ENCODE measurements at regions not wholly inside any gene's neighbourhood (a gene's known extent, or its start where the extent isn't known, plus 50 kb on each side); places are given as distances from the start of the nearest gene placed in this dataset.

DNA sequence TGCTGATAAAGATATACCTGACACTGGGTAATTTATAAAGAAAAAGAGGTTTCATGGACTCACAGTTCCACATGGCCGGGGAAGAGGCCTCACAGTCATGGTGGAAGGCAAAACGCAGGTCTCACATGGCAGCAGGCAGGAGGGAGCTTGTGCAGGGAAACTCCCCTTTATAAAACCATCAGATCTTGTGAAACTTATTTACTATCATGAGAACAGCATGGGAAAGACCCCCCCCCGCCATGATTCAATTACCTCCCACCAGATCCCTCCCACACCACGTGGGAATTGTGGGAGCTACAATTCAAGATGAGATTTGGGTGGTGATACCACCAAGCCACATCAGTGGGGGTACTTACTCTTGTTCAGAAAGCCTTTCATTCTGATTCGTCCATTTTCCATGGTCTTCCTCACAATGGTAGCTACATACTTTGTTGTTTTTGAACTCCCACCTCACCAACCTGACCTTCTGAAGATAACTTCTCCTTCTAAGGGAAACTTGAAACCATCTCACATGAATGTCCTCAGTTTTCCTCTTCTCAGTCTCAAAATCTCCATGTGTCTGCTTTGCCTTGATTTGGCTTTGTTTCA, 275.6 kb upstream of the PROK2 start:
- DNase-seq = no peak

DNA sequence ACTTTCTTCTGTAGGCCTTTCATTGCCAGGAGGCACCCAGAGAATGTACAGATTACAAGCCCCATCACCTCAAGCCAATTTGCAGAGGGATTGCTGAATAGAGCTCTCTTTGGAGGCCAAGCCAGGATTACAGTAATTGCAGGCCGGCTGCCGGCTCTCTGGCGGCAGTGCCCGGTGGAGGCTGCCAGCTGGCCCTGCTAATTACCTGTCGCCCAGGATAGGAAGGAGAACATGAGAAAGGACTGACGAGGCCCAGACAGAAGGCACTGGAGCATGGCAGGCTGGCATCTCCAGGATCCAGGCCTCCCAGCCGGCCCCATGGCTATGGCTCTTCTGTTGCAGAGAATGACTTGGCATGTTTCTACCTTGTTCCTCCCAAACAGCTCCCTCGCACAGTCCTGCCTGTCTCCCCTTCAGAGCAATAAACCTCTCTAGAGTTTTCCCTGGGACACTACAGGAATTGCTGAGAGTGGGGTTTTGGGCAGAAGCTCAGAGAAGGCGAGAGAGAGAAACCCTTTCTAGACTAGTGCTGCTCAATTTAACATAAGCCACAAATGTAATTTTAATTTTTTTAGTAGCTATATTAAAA, 273.6 kb upstream of the PROK2 start:
- DNase-seq = no peak

DNA sequence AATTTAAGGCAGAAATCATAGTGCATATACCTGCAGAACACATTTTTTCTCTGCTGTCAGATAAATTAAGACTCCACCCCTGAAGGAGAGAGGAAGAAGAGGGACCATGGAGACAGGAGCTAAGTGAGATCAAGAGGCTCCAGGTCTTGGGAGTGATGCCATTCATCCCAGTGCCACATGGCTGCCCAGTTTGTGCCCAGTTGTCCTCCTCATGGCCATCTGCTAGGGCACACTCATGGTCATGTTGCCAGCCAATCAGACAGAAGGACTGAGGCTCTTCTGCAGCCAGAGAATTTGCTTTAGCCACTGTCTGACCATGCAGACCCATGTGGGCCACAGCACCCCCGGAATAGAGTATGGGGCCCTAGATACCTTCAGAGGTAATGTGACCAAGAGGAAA, 270.5 kb upstream of the PROK2 start:
- DNase-seq = no peak

DNA sequence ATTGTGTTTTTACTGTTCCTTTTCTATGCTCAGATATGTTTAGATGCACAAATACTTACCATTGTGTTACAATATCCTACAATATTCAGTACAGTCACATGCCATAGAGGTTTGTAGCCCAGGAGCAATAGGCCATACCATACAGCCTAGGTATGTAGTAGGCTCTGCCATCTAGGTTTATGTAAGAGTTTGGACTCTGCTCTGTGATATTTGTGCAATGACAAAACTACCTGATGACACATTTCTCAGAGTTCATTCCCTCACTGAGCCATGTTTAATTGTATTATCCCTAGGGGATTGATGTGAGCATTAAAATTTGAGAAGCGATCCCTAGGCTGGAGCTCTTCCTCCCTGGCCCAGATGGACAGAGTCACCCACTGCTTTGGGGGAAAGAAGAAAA, 270.0 kb upstream of the PROK2 start:
- DNase-seq = no peak

DNA sequence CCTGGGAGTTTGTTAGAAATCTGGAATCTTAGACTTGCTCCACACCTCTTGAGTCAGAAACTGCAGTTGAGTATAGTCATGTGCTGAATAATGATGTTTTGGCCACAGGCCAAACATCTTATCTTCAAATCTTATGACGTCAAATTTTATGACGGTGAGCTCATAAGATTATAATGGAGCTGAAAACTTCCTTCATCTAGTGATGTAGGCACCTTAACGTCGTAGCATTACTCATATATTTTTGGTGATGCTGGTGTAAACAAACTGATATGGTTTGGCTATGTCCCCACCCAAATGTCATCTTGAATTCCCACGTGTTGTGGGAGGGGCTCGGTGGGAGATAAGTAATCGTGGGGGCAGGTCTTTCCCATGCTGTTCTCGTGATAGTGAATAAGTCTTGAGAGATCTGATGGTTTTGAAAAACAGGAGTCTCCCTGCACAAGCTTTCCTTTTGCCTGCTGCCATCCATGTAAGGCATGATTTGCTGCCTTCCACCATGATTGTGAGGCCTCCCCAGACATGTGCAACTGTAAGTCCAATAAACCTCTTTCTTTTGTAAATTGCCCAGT, 268.0 kb upstream of the PROK2 start:
- no peak for DNase-seq

DNA sequence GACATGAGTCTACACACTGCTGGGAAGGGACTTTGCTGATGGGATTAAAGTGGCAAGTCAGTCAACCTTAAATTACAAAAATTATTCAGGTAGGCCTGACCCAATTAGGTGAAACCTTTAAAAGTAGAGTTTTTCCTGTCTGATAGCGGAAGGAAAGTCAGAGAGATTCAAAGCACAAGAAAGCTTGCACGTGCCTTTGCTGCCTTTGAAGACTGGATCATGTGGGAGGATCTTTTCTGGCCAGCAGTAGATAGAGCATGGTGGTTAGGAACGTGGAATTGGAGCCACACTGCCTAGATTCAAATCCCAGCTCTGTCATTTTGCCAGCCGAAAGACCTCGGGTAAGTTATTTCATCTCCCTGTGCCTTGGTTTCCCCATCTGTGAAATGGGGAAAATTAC, 265.8 kb upstream of the PROK2 start:
- no peak for DNase-seq

DNA sequence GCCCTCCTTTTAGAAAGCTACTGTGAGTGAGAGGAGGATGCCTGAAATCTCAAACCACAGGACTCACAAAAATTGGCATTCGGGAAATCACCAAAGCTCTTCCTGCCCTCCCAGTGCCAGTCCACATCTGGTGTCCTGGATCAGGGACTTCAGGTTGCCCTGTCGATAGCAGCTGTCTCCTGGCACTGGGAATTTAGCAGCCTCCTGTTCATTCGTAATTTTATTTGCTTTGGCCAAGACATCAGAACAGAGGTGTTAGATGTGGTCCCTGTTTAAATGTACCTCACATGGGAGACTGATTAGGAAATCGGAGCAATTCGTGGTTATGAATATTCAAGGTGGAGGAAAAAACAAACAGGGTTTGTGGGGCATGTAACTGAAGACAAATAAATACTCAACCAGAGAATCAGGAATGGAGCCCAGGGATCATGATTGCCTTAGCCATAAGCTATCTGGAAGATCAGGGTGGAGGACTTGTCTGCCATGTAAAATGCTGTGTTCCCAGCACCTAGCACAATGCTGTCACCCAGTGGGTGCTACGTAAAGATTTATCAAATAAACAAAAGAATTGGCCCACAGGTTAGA, 265.2 kb upstream of the PROK2 start:
- DNase-seq = no peak

DNA sequence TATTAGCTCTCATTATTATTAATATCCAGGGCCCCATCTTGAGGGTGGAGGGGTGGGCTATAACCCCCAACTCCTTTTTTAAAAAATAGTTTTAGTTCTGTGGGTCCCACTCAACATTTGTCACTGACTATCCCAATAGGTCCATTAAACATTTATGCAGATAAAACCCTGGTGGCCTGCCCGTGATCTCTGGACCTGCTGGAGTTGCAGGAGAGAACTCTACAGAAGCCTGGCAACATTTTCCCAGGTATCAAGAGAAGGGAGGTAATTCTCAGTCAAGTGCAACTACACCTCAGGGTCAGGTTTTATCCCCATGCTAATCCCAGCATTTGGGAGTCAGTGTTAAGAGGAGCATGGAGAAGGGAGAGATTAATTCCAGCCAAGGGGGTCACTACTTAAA, 264.4 kb upstream of the PROK2 start:
- no peak for DNase-seq

DNA sequence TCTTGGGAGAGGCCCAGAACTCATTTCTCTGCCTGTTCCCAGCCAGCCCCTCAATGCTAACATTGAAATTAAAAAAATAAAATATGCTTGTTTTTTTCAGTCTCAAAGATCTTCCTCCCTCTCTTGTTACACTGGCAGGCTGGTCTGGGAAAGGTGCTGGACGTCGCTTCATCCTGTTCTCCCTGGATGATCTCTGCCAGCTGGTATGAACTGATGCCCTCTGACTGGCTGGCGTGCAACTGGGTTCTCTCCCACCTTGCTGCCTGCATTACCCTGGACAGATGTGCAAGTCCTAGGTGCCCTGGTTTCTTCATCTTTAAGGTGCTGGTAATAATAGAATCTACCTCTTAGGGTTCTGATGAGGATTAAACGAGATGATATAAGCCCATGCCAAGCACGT, 263.9 kb upstream of the PROK2 start:
- no peak for DNase-seq

DNA sequence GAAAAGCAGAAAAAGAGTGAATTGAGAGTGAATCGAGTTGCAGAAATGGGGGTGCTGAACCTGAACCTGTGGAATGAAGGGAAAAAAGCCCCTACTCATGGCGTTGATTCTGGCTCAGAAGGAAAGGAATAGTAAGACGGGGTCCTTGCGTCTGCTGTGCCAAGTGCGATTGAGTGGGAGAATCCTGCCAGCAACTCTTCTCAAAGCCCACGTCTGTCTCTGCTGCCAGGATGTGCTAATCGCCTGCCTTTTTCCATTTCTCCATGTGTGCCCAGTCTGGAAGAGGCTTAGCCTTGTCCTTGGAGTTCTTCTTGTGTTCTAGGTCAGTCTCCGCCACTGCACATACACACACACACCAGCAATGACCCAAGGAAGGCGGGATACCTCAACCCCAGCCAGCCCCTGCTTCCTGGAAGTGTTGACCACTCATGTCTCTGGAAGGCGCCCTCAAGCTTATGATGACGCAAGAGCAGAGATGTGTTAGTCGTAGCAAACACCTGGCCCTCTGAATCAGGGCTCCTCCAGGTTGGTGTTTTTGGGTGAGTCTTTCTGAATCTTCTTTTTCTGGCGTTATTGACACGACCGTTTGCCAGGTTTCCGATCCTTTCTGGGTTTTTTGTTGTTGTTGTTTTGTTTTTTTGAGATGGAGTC, 262.4 kb upstream of the PROK2 start:
- DNase-seq = no peak

DNA sequence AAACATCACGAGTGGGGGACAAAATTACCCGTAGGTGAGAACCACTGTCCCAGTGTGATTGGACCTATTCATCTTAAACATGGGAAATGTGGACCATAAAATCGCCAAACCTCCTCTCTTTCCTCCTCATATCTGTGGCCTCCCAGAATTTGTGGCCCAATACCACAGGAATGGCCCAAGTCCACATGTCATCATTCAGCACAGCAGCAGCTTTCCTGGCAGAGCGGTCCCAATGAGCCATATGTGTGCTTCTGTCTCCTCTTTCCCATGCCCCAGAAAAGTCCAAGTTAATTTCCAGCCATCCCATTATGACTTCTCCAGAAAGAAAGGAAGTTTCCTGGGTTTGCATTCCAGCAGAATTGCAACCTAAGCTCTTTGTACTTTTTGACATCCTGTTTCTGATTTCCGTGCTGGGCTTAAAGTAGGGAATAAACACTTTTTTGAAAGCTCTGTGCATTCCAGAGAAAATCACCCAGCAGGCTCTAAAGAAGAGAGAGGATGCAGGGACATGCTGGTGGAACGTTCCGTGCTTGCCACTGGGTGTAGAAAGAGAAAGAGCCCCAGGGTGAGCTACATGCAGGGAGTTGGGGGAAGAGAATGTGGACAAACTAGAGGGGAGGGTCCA, 259.4 kb upstream of the PROK2 start:
- DNase-seq = no peak

DNA sequence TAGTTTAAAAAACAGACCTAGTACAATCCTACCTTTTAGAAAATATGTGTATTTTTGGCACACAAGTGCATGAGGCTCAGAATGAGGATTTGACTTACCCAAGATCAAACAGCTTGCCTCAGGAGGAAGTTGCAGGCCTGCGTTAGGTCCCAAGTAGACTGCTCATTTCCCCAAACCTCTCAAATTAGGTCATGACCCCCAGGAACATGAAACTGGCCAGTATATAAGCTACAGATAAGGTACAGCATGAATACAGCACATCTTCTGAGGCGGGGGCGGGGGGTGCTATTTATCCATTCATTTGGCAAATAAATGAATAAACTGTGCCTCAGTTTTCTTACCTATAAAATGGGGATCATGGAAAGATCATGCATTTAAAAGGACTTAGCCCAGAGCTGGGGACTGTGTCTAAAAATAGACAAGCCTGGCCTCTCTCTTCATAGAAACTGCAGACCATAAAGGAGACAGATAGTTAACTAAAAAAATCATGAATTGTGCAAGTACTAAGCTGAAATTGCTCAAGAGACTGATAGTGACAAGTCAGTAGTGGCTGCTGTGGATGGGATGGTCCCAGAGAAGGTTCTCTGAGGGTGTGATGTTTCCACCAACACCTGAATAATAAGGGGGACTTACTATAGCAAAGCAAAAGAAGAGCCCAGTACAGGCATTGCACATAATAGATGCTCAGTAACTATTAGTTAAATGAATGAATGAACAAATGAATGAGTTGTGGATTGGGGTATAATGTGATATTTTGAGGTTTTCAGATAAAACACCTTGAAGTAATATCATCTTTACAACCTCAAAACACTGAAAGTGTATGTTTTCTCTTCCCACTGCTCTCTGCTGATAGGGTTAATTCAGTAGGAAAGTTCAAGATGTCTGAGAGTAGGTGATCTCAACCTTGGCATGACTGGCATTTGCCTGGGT, 258.5 kb upstream of the PROK2 start:
- no peak for DNase-seq

DNA sequence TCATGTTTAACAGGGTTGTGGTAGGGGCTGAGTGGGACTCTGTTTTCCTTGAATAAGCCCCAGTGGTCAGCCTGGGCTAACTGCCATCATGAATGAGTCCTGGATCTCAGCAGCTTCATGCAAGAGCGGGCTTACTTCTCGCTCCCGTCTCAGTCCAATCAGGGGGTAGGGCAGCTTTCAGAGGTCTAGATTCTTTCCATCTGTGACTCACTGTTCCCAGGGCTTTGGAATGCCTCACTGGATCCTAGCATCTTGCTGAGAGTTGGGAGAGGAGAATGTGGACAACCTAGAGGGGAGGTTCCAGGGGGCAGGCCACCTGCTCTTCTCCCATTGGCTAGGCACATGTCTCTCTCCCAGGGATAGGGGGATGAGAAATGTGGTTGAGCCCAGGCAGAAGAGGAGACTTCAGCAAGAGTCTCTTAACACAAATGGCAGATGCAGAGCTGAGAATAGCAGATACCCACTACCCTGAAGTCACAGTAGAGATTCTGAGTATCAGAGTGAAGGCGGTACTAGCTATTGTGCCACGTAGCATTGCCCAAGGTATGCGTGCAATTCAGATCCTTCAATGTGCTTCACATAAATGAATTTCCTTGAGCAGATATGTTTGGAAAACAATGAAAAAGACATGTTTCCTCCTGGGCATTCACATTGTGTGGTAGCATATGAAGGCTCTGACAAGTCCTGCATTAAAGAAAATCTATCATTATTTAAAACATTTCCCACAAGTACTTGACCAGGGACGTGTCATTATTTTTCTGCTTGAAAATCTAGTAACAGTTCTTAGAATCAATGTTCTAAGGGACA, 257.7 kb upstream of the PROK2 start:
- DNase-seq = no peak

DNA sequence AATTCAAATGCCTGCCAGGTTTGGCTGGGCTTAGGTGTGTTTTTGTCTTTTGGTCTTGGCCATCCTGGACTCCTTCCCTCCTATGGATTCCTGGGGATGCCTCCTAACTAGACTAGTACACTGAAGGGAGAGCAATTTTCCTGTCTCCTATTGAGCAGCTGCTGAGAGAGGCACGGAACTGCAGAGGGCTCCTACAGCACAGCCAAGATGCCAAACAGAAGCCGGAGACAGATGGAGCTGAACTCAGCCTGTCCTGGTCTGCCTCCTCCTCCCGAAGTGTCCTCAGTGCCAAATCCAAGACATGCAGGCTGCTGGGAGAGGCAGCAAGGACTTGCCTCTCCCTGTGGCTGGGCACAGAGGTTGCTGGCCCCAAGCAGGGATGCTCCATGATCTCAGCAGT, 256.6 kb upstream of the PROK2 start:
- no peak for DNase-seq

DNA sequence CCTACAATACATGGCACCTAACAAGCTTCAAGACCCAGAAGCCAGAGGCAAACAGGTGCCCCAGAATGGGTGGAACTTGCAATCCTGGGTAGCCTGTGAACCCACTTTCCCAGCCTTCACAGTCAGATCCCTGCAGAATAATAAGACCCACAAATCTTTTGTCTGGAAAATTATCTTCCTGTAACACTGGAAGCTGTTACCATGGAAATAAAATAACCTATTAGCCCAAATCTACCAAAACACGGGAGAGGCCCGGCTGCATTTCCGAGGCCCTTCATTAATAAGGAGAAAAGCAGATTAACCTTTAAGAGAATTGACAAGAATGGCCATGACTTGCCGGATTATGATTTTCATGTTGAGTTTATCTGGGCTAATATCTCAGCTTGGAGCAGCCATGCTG, 256.1 kb upstream of the PROK2 start:
- DNase-seq = no peak

DNA sequence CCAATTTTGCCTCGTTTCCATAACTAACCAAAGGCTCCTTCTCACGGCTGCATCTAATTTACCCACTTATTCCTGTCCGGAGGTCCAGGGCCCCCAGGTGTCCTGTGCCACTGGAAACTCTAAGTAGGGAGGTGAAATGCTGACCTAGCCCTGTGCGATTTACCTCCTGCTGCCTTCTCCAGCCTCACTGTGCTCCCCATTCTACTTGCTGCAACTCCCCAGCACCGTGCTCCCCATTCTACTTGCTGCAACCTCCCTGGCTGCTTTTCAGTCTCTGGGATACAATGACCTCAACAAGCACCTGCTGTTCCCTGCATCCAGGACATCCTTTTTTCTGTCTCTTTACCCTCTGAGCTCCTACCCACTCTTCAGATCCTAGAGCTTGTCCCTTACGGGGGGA, 254.7 kb upstream of the PROK2 start:
- DNase-seq = no peak

DNA sequence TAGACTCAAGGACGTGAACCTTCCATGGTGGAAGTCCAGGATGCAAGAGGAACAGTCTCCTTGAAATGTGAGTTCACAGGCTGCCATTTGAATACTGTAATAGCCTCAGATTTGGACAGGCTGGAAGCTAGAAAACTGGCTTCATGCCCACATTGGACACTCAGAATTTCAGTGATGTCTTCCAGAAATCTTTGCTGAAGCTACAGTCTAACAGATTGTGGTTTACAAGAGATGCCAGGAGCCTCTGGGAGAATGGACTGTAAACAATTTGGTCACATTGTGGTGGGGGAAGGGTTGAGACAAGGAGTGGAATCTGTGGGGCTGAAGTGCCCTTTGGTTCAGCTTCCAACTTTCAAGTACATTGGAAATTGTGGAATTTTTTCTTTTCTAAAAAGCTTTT, 252.0 kb upstream of the PROK2 start:
- DNase-seq = no peak

DNA sequence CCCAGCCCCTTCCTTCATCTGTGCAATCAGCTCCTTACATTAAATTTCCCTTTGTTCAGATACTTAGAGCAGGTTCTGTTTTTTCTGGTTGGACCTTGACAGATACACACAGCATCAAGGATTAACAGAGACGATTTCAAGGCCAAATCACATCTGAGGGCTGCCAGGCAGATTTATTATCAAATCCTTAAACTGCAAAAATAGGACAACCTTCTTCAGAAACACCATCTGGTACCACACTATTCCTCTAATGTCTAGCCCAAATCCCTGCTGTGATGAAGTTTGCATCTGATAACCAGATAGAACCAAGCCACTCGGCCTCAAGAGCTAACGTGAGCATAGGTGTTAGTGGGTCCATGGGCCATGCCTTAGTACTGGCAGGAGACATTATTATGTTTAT, 250.7 kb upstream of the PROK2 start:
- no peak for DNase-seq

DNA sequence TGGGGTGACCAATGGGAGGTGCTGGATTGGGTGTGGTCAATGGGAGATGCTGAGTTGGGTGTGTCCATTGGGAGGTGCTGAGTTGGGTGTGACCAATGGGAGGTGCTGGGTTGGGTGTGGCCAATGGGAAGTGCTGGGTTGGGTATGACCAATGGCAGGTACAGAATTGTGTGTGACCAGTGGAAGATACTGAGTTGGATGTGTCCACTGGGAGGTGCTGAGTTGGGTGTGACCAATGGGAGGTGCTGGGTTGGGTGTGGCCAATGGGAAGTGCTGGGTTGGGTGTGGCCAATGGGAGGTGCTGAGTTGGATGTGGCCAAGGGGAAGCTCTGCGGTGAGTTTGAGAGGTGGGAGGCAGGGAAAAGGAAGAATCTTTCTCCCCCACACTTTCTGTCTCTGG, 250.0 kb upstream of the PROK2 start:
- no peak for DNase-seq

DNA sequence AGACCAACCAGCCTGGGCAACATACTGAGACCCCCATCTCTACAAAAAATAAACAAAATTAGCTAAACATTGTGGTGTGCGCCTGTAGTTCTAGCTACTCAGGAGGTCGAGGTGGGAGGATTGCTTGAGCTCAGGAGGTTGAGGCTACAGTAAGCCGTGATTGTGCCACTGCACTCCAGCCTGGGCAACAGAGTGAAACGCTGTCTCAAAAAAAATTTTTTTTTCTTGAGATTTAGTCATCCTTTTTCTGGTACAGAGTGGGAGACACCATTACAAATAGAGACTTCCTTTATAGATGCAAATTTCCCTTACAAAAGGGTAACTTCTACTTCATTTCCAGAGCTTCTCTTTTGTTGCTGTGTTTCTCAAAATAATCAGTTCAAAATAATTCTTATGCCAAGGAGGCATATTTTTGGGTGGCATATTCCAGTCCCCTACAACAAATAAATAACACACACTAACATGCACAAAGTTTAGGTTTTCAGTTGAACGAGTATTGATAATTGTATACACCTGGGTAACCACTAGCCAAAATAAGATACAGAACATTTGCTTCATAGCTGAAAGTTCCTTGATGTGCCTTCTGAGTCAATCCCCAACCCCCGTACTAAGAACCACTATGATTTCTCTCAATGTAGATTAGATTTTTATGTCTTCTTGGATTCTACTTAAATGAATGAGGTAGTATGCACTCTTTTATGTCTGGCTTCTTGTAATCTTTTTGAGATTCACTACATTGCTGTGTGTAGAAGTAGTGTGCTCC, 248.9 kb upstream of the PROK2 start:
- no peak for DNase-seq

Measured in activated CD4-positive, CD25-positive, alpha-beta regulatory T cell treated with anti-CD3 and anti-CD28 coated beads, Interleukin-2, amount 50 U/mL, for 72 hours (primary cell).